ENCODE measurements at regions not wholly inside any gene's neighbourhood (a gene's known extent, or its start where the extent isn't known, plus 50 kb on each side); places are given as distances from the start of the nearest gene placed in this dataset.

- no peaks in the 10 kb centered on the region for H3K9me3 ChIP-seq
Observed at GRCh38 chr13:76440568-76440967, 445.6 kb downstream of the KCTD12 start.

GRCh38 chr13:76439546-76439945 lies 446.7 kb downstream of the KCTD12 start:
- CTCF ChIA-PET: no interaction called here

More at GRCh38 chr13:76440568-76440967, 445.6 kb downstream of the KCTD12 start:
- Histone ChIP-seq H3K79me2 (ENCODE audit: insufficient read depth) (no peaks in the 10 kb centered on the region), H3K36me3 (replicated peaks in 1 of 2; ENCODE audit: control insufficient read depth in 1 of 2, insufficient read depth in 2 of 2, low read length in 1 of 2) (no peaks in the 10 kb centered on the region), H3F3A (replicated peaks; ENCODE audit: insufficient read depth) (no peaks in the 10 kb centered on the region), H3K4me3 (ENCODE audit: low read depth in 2 of 2, low read length in 1 of 2) (no peak overlapping the region), H4K20me1 (ENCODE audit: insufficient read depth) (no peaks in the 10 kb centered on the region), H3K9me2 (no peaks in the 10 kb centered on the region), H3K4me1 (ENCODE audit: control insufficient read depth in 1 of 2, insufficient read depth in 2 of 2, low read depth in 1 of 2, low read length in 1 of 2) (no peaks in the 10 kb centered on the region), H3K4me2 (no peak overlapping the region), H3K9ac (no peak overlapping the region), H3K27ac (ENCODE audit: low read depth in 2 of 2, low read length in 1 of 2) (no peak overlapping the region), H2AFZ (ENCODE audit: low read depth) (no peak overlapping the region), H3K27me3 (ENCODE audit: insufficient read depth) (no peaks in the 10 kb centered on the region)
- DNase-seq: no peak
- WGBS (ENCODE audit: low lambda C conversion rate): 19% methylated on average over 3 of the region's 3 CpGs
- no peak for TF ChIP-seq SMC3 (IDR thresholded peaks at IDR 0.05; ENCODE audit: low read depth, low read length)
- no peak for TF ChIP-seq CHD2 (IDR thresholded peaks at IDR 0.05; ENCODE audit: low read length, partially characterized antibody)
- no peak for TF ChIP-seq IRF3 (IDR thresholded peaks at IDR 0.05; ENCODE audit: low read depth, low read length)
- no peak for TF ChIP-seq RFX5 (IDR thresholded peaks at IDR 0.05; ENCODE audit: low read length)
- no peak for TF ChIP-seq GATA2 (CRISPR knock-in tag; IDR thresholded peaks at IDR 0.05)
- no peak for TF ChIP-seq TEAD4 (IDR thresholded peaks at IDR 0.05; ENCODE audit: borderline replicate concordance, insufficient read depth)
- no peak for TF ChIP-seq FOSL2 (IDR thresholded peaks at IDR 0.05; ENCODE audit: borderline replicate concordance, low read depth)
- TF ChIP-seq TCF12 (IDR thresholded peaks at IDR 0.05): no peak
- CTCF ChIA-PET: no interaction called here
- POLR2A ChIA-PET: no interaction called here

More at GRCh38 chr13:76439546-76439945, 446.7 kb downstream of the KCTD12 start:
- H3K9ac ChIP-seq: no peak overlapping the region
- no peak overlapping the region for H3K27ac ChIP-seq (ENCODE audit: low read depth in 2 of 2, low read length in 1 of 2)
- 97% methylated on average over 2 of the region's 2 CpGs for WGBS (ENCODE audit: low lambda C conversion rate)
- H3K36me3 ChIP-seq (replicated peaks in 1 of 2; ENCODE audit: control insufficient read depth in 1 of 2, insufficient read depth in 2 of 2, low read length in 1 of 2): no peaks in the 10 kb centered on the region
- TF ChIP-seq PBX3 (IDR thresholded peaks at IDR 0.05) (no peak), NFIC (IDR thresholded peaks at IDR 0.05; ENCODE audit: borderline replicate concordance) (no peak), TCF12 (IDR thresholded peaks at IDR 0.05) (no peak), USF1 (IDR thresholded peaks at IDR 0.05; ENCODE audit: borderline replicate concordance, low read depth) (no peak), GABPA (IDR thresholded peaks at IDR 0.05; ENCODE audit: low read depth) (no peak), JUND (IDR thresholded peaks at IDR 0.05) (no peak), FOXM1 (IDR thresholded peaks at IDR 0.05; ENCODE audit: low read depth) (no peak), MEF2A (IDR thresholded peaks at IDR 0.05; ENCODE audit: borderline replicate concordance, low read depth) (no peak), SMC3 (IDR thresholded peaks at IDR 0.05; ENCODE audit: low read depth, low read length) (no peak), EP300 (IDR thresholded peaks at IDR 0.05; ENCODE audit: borderline replicate concordance in 1 of 2, low read depth in 1 of 2, low read length in 1 of 2) (no peak), YY1 (IDR thresholded peaks at IDR 0.05; ENCODE audit: low read depth) (no peak), EZH2phosphoT487 (IDR thresholded peaks at IDR 0.05; ENCODE audit: borderline replicate concordance, low read depth) (no peak), POLR2AphosphoS5 (IDR thresholded peaks at IDR 0.05; ENCODE audit: low read depth, low read length) (no peak), ZBTB33 (IDR thresholded peaks at IDR 0.05; ENCODE audit: borderline replicate concordance, low read depth) (no peak), ELF1 (IDR thresholded peaks at IDR 0.05) (no peak), RFX5 (IDR thresholded peaks at IDR 0.05; ENCODE audit: low read length) (no peak)
- H3K9me2 ChIP-seq: no peaks in the 10 kb centered on the region
- H4K20me1 ChIP-seq (ENCODE audit: insufficient read depth): no peaks in the 10 kb centered on the region
- no peak overlapping the region for H2AFZ ChIP-seq (ENCODE audit: low read depth)
- no peaks in the 10 kb centered on the region for H3K79me2 ChIP-seq (ENCODE audit: insufficient read depth)
- H3K4me2 ChIP-seq: no peak overlapping the region
- H3K4me1 ChIP-seq (ENCODE audit: control insufficient read depth in 1 of 2, insufficient read depth in 2 of 2, low read depth in 1 of 2, low read length in 1 of 2): no peaks in the 10 kb centered on the region
- no peaks in the 10 kb centered on the region for H3F3A ChIP-seq (replicated peaks; ENCODE audit: insufficient read depth)
- H3K4me3 ChIP-seq (ENCODE audit: low read depth in 2 of 2, low read length in 1 of 2): no peak overlapping the region
- no peaks in the 10 kb centered on the region for H3K27me3 ChIP-seq (ENCODE audit: insufficient read depth)
- POLR2A ChIA-PET: no interaction called here
- no peak for DNase-seq
- H3K9me3 ChIP-seq: no peaks in the 10 kb centered on the region
